Spleen (tissue), 11 donors: ENCODE measurements at regions not wholly inside any gene's neighbourhood (a gene's known extent, or its start where the extent isn't known, plus 50 kb on each side); places are given as distances from the start of the nearest gene placed in this dataset.

Experiments used
- DNase-seq: peaks from one replicate; pipeline ENCODE4 v3.0.0-alpha.2; 2020
- H3K27ac ChIP-seq, 8 donors: fragments of 200-600 bp; sonication (generic) in 7 of 8; 1 replicate in 4 of 8; 2 replicates in 4 of 8; pipeline versions ENCODE4 v1.5.0 to v1.8.0; 2016 to 2021; ENCODE audit warnings: inconsistent platforms in 4 of 8, mild to moderate bottlenecking in 4 of 8, moderate library complexity in 1 of 8
- H3K27me3 ChIP-seq, 7 donors: fragments of 200-600 bp; sonication (generic) in 6 of 7; replicated peaks in 1 of 7; 1 replicate in 4 of 7; 2 replicates in 3 of 7; pipeline versions ENCODE4 v1.5.0 to v1.8.0; 2016 to 2021; ENCODE audit warnings: inconsistent platforms in 3 of 7, mild to moderate bottlenecking in 1 of 7
- H3K36me3 ChIP-seq, 6 donors: fragments of 200-600 bp; sonication (generic) in 5 of 6; 1 replicate in 4 of 6; 2 replicates in 2 of 6; pipeline versions ENCODE4 v1.5.0 to v1.8.0; 2016 to 2021; ENCODE audit warnings: inconsistent platforms in 2 of 6
- H3K4me1 ChIP-seq, 6 donors: fragments of 200-600 bp; sonication (generic) in 5 of 6; 1 replicate in 3 of 6; 2 replicates in 3 of 6; pipeline versions ENCODE4 v1.5.0 to v1.8.0; 2016 to 2021; ENCODE audit warnings: inconsistent platforms in 3 of 6
- H3K4me3 ChIP-seq, 8 donors: fragments of 200-600 bp; sonication (generic) in 7 of 8; 1 replicate in 4 of 8; 2 replicates in 4 of 8; pipeline versions ENCODE4 v1.5.0 to v1.8.0; 2016 to 2021; ENCODE audit warnings: inconsistent platforms in 4 of 8, mild to moderate bottlenecking in 4 of 8, moderate library complexity in 2 of 8
- H3K9me3 ChIP-seq, 8 donors: fragments of 200-600 bp; sonication (generic) in 7 of 8; 1 replicate in 4 of 8; 2 replicates in 4 of 8; pipeline versions ENCODE4 v1.5.0 to v1.8.0; 2016 to 2021; ENCODE audit warnings: inconsistent platforms in 4 of 8
- POLR2A ChIP-seq, 3 donors: fragments of 450-650 bp; IDR thresholded peaks; one replicate each; pipeline ENCODE4 v1.5.1; 2017; ENCODE audit warnings: antibody characterized with exemption in 3 of 3, mild to moderate bottlenecking in 1 of 3
- POLR2AphosphoS5 ChIP-seq, 3 donors: sonication (generic); formaldehyde crosslinking; IDR thresholded peaks; one replicate each; pipeline ENCODE4 v1.5.1; 2017; ENCODE audit warnings: antibody characterized with exemption in 3 of 3
- WGBS, 5 donors: extraction: QIAGEN DNeasy Blood & Tissue Kit in 3 of 5; methylation state at CpG; one replicate each; pipeline versions ENCODE4 v1.1.5 to v1.1.7; 2013 to 2018; 5-methylcytosine and 5-hydroxymethylcytosine counted together
- intact Hi-C: fragments of 100-400 bp; cut with DNase I; formaldehyde crosslinking; loops from one replicate; pipeline ENCODE4 v1.15.0; 2023; ENCODE audit warnings: low total_unique reads
- TF ChIP-seq, protein P1 (sequence below), 11 experiments: fragments of 200-600 bp in 7 of 11; fragments of 450-650 bp in 4 of 11; sonication (generic) in 4 of 11; IDR thresholded peaks in 8 of 11; conservative IDR thresholded peaks in 3 of 11; 1 replicate in 7 of 11; 2 replicates in 4 of 11; pipeline versions ENCODE4 v1.4.0 to v1.8.0; 2016 to 2021; ENCODE audit warnings: antibody characterized with exemption in 11 of 11, inconsistent platforms in 4 of 11, mild to moderate bottlenecking in 1 of 11
- donor health status: healthy with polysubstance abuse.
- donor health status: DM: no; HTN: no; CAD: no; lungs with moderate emphysema.
- donor health status: DM: no; HTN: no; CAD: no.
- donor health status: Bipolar disorder and iron deficiency.
- donor health status: healthy.
- donor health status: DM: no; HTN: no; CAD: no.
- donor health status: DM: yes; HTN: yes; CAD: no.

- intact Hi-C loops = no loop called here
- no peak overlapping the region for H3K4me3 ChIP-seq
- H3K36me3 ChIP-seq = no peaks in the 10 kb centered on the region
- no peaks in the 10 kb centered on the region for H3K27me3 ChIP-seq
- no peak for DNase-seq
- H3K4me1 ChIP-seq = no peaks in the 10 kb centered on the region
- WGBS, 5 donors = 77 to 92% (median 90%) methylated on average over 3 of the region's 3 CpGs
- H3K9me3 ChIP-seq = peaks cover 11 to 48% (median 38%) of the 10 kb centered on the region in 8 donors
- TF ChIP-seq POLR2AphosphoS5 (IDR thresholded peaks at IDR 0.05) (no peak), POLR2A (IDR thresholded peaks at IDR 0.05) (no peak)
- TF ChIP-seq, protein P1, sequence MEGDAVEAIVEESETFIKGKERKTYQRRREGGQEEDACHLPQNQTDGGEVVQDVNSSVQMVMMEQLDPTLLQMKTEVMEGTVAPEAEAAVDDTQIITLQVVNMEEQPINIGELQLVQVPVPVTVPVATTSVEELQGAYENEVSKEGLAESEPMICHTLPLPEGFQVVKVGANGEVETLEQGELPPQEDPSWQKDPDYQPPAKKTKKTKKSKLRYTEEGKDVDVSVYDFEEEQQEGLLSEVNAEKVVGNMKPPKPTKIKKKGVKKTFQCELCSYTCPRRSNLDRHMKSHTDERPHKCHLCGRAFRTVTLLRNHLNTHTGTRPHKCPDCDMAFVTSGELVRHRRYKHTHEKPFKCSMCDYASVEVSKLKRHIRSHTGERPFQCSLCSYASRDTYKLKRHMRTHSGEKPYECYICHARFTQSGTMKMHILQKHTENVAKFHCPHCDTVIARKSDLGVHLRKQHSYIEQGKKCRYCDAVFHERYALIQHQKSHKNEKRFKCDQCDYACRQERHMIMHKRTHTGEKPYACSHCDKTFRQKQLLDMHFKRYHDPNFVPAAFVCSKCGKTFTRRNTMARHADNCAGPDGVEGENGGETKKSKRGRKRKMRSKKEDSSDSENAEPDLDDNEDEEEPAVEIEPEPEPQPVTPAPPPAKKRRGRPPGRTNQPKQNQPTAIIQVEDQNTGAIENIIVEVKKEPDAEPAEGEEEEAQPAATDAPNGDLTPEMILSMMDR (IDR thresholded peaks at IDR 0.05 in 8 of 11, conservative IDR thresholded peaks at IDR 0.05 in 3 of 11) = no peak
- no peak overlapping the region for H3K27ac ChIP-seq
Observed at GRCh38 chr10:31687663-31688482, 240.8 kb downstream of the ARHGAP12 start.

DNA sequence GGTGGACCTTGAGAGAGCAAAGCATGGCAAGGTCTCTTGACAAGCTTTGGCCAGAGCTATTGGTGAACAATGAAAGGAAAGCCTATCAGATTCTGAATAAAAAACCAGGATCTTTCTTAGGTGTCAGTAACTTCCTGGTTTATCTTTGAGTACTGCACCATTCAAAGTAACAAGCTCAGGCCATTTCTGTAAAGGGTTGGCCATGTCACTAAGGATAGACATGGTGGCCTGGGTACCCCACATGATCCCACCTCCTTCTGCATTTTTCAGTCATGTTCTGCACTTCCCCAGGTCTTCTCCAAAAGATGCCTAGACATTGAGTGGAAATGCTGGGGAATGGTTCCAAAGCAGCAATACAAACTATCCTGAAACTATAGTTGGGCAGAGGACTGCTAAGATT is 242.0 kb downstream of the ARHGAP12 start:
- peaks cover 15 to 60% (median 50%) of the 10 kb centered on the region in 8 donors for H3K9me3 ChIP-seq
- no peaks in the 10 kb centered on the region for H3K4me1 ChIP-seq
- no peaks in the 10 kb centered on the region for H3K36me3 ChIP-seq
- TF ChIP-seq POLR2A (IDR thresholded peaks at IDR 0.05) (no peak), POLR2AphosphoS5 (IDR thresholded peaks at IDR 0.05) (no peak)
- TF ChIP-seq, protein P1 (IDR thresholded peaks at IDR 0.05 in 8 of 11, conservative IDR thresholded peaks at IDR 0.05 in 3 of 11) = no peak
- no peak for DNase-seq
- no peaks in the 10 kb centered on the region for H3K27me3 ChIP-seq
- H3K27ac ChIP-seq = no peak overlapping the region
- intact Hi-C loops = no loop called here
- no peak overlapping the region for H3K4me3 ChIP-seq

DNA sequence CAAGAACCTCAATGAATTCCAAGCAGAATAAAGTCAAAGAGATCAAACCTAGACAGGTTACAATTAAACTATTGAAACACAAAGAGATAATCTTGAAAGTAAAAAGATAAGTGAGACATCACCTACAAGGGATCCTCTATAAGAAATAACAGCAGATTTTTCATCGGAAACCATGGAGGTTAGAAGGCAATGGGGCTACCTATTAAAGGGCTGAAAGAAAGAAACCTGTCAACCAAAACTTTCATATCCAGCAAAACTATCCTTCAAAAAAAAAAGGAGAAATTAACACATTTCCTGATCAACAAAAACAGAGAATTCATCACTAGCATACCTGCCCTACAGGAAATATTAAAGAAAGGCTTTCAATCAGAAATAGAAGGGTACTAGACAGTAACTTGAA is 244.9 kb downstream of the ARHGAP12 start:
- TF ChIP-seq POLR2AphosphoS5 (IDR thresholded peaks at IDR 0.05) (no peak), POLR2A (IDR thresholded peaks at IDR 0.05) (no peak)
- TF ChIP-seq, protein P1 (IDR thresholded peaks at IDR 0.05 in 8 of 11, conservative IDR thresholded peaks at IDR 0.05 in 3 of 11) = no peak
- DNase-seq = no peak
- no peaks in the 10 kb centered on the region for H3K36me3 ChIP-seq
- H3K4me3 ChIP-seq = no peak overlapping the region
- H3K9me3 ChIP-seq = peaks cover 15 to 55% (median 42%) of the 10 kb centered on the region in 8 donors
- no peak overlapping the region for H3K27ac ChIP-seq
- intact Hi-C loops = no loop called here
- H3K27me3 ChIP-seq = no peaks in the 10 kb centered on the region
- no peaks in the 10 kb centered on the region for H3K4me1 ChIP-seq
- 91 to 100% (median 93%) methylated on average over 1 of the region's 1 CpG for WGBS, 5 donors

DNA sequence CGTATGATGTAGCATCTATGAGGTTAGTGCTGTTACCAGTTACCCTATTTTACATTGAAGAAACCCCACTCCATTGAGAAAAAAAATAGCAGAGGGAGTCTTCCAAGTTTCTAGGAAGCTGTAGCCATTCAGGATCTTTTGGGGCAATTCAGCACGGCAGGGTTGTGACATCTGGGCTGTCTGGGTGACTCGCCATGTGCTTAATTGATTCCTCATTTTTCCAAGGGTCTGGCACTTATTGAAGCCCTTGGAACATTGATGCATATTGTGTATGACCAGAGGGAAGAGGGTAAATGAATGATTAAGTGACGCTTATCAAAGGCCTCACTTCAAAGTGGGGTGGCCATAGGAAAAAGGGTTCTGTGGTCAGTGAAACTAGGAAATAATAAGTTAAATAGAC is 248.7 kb downstream of the ARHGAP12 start:
- Histone ChIP-seq H3K4me1 (no peaks in the 10 kb centered on the region), H3K27me3 (no peaks in the 10 kb centered on the region), H3K27ac (no peak overlapping the region), H3K9me3 (peaks cover 15 to 56% (median 50%) of the 10 kb centered on the region in 8 donors), H3K4me3 (no peak overlapping the region), H3K36me3 (no peaks in the 10 kb centered on the region)
- TF ChIP-seq, protein P1 (IDR thresholded peaks at IDR 0.05 in 8 of 11, conservative IDR thresholded peaks at IDR 0.05 in 3 of 11) = no peak
- no peak for TF ChIP-seq POLR2A (IDR thresholded peaks at IDR 0.05)
- no peak for TF ChIP-seq POLR2AphosphoS5 (IDR thresholded peaks at IDR 0.05)
- WGBS, 5 donors = 89 to 95% (median 90%) methylated on average over 4 of the region's 4 CpGs
- no peak for DNase-seq
- intact Hi-C loops = no loop called here
